ENCODE measurements at regions not wholly inside any gene's neighbourhood (a gene's known extent, or its start where the extent isn't known, plus 50 kb on each side); places are given as distances from the start of the nearest gene placed in this dataset.
"Not testable (repeated sequence)": the region's sequence is repeated elsewhere in the genome, so short reads cannot be mapped to it uniquely, and the experiment has no call there.

DNA sequence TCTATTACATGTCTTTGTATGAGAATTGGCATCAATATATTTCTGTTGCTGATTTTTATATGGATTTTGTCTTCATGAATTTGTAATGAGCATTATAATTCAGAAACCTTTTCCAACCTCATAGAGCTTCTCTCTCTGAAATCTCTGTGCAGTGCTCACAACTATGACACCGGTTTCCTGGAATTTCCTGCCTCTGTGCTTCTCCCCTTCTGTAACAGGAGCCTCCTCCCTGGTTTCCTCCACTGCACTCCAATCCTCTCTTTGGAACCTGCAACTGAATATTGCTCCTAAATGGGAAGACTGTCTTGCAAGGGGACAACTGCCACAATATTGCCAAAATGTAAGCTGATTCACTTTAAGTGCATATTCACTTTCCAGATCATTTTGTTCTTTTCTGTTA is 1147.9 kb downstream of the UQCRFS1 start:
- DNase-seq (ENCODE audit: low spot score): no peak

DNA sequence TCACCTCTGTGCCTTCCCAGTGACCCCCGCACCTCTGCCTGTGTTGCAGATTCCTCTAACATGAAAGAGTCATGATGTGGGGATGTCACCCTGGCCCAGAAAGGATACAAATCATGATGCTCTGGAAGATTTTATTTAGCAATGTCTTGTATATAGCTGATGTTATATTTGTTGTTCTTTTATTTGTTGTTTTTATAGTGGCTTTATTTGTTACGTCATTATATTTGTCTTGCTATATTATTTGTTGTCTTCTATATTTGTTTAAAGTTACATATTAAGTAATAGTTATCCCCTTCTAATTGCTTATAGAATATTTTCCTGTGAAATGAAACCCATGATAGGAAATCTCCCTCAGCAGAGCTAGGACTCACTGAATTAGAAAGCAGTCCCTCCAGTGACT is 1149.2 kb downstream of the UQCRFS1 start:
- DNase-seq (ENCODE audit: low spot score): no peak

DNA sequence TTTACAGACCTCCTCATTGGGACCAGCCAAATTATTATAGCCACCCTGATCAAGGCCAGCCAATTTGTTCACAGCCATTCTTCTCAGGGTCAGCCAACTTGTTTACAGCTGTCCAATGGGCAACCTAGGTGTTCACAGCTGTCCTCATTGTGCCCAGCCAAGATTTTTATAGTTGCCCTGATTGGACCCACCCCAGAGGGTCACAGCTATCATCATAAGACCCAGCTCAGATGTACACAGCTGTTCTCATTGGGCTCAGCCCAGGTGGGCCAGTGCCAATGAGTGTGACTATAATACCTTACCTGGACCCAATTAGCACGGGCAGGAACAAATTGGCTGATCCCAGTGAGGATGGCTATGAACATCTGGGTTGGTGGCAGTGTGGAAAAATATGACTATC is 1151.8 kb downstream of the UQCRFS1 start:
- DNase-seq (ENCODE audit: low spot score): no peak

DNA sequence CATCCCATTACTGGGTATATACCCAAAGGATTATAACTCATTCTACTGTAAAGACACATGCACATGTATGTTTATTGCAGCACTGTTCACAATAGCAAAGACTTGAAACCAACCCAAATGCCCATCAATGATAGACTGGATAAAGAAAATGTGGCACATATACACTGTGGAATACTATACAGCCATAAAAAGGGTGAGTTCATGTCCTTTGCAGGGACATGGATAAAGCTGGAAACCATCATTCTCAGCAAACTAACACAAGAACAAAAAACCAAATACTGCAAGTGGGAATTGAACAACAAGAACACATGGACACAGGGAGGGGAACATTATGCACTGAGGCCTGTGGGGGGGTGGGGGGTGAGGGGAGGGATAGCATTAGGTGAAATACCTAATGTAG is 1155.9 kb downstream of the UQCRFS1 start:
- not testable (repeated sequence) for DNase-seq (ENCODE audit: low spot score)

DNA sequence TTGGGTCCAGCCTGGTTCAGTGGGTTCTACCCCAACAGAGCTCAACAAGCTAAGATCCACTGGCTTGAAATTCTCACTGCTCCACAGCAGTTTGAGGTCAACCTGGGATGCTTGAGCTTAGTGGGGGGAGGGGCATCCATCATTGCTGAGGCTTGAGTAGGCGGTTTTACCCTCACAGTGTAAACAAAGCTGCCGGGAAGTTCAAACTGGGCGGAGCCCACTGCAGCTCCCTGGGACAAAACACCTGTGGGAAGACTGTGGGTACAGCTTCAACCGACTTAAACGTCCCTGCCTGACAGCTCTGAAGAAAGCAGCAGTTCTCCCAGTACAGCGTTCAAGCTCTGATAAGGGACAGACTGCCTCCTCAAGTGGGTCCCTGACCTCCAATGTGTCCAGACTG is 1161.9 kb downstream of the UQCRFS1 start:
- no peak for DNase-seq (ENCODE audit: low spot score)

DNA sequence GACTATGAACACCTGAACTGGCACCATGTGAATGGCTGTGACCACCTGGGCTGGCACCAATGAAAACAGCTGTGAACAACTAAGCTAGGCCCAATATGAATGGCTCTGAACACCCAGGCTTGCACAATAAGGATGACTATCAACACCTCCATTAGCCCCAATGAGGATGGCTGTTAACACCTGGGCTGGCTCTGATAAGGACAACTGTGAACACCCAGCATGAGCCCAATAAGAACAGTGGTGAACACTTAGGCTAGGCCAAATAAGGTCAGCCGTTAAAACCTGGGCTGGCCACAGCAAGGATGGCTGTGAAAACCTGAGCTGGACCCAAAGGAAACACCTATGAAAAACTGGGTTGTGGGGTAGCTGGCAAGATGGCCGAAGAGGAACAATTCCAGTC is 1163.1 kb downstream of the UQCRFS1 start:
- DNase-seq (ENCODE audit: low spot score): no peak

DNA sequence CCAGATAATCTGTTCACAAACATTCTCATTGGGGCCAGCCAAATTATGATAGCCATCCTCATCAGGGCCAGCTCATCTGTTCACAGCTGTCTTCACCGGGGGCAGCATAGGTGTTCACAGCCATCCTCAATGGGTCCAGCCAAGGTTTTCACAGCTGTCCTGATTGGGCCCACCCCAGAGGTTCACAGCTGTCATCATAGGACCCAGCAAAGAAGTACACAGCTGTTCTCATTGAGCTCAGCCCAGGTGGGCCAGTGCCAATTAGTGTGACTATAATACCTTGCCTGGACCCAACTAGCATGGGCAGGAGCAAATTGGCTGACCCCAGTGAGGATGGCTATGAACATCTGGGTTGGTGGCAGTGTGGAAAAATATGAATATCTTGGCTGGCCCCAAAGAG is 1166.0 kb downstream of the UQCRFS1 start:
- DNase-seq (ENCODE audit: low spot score): no peak

DNA sequence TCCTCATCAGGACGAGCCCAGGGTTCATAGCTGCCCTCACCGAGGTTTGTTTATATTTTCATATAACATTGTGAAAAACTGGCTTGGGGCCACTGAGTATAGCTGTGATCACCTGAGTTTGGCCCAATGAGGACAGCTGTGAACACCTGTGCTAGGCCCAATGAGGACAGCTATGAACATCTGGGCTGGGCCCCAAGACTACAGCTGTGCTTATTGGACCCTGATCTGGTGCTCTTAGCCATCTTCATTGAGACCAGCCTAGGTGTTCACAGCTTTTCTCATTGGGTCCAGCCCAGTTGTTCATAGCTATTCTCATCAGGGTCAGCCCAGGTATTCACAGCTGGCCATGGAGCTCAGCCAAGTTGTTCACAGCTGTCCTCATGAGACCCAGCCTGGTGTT is 1167.3 kb downstream of the UQCRFS1 start:
- DNase-seq (ENCODE audit: low spot score): no peak

DNA sequence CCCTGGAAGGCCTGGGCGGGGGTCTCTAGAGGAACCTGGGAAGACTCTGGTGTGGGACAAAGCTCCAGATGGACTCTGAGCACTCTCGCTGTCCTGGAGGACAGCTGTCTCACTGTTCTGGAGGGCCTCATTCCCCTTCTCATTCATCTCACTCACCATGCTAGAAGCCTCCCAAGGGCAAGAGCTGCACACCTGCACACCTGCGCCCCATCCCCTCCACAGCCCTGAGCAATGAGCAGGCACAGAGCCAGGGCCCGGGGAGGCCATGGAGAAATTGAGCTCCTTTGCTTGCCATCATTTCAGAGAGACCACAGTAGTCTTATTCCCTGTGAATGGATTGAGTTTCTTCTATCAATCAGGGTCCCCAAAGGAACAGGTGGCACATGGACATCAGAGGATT is 1168.5 kb downstream of the UQCRFS1 start:
- no peak for DNase-seq (ENCODE audit: low spot score)

DNA sequence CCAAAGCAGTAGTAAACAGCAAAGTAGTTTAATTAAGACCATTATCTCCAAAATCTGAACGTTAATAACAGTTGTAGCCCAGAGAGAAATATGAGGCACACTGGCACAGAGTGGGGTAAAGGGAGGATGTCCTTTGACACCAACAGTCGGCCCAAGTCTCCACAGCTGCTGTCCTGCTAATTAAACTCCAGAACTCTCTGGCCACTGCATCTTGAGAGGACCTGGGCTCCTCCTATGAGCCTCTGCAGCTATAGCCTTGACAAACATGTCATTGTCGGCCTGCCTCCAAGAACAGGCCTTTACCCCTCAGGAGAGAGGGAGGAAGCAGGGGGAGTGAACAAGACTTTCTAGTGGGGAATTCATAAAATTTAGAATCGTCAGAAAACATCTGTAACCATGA is 1170.4 kb downstream of the UQCRFS1 start:
- DNase-seq (ENCODE audit: low spot score): no peak

DNA sequence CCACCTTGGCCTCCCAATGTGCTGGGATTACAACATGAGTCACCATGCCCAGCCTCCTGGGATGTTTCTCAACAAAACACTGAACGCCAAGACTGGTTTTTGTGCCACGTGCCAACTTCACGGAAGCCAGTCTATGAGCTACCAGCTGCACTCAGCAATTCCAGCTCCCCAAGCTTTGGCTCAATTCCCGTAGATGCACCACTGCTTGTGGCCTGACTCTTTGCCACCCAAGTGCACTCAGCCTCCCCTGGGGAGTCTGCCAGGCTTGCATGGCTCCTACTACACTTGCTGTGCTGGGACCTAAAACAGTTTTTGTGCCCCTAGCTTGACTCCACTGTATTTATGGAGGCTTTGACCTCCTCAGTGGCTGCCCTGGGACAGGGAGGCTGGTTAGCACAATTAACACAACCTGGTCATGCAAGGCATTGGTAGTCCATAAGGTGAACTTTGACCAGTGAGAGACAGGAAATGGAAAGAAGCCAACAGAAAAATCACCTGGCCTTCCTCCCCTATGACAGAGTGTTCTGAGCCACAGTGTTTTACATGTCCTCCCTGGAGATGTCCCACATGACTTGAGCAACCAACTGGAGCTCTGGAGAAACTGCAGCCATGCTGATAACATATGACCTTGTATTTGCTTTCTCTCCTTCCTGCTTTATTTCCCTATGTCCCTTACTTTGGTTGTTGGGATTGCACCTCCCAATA is 1173.1 kb downstream of the UQCRFS1 start:
- DNase-seq (ENCODE audit: low spot score): no peak

DNA sequence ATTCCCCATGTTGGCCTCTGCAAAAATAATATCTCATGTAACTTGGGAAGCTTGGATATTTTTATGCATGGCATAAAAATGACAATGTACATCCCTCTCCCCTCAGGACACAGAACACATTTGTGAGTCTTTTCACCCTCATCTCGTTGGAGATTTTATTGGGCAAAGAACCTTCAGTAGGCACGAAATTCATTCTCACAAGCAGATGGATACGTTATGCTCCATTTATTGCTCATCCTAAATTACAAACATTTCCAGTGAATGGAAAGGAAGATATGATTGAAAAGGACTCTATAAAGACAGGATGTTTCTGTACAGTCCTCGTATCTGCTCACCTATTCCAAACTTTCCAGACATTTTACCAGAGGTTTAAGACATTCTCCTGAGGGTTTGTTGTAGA is 1175.8 kb downstream of the UQCRFS1 start:
- no peak for DNase-seq (ENCODE audit: low spot score)

DNA sequence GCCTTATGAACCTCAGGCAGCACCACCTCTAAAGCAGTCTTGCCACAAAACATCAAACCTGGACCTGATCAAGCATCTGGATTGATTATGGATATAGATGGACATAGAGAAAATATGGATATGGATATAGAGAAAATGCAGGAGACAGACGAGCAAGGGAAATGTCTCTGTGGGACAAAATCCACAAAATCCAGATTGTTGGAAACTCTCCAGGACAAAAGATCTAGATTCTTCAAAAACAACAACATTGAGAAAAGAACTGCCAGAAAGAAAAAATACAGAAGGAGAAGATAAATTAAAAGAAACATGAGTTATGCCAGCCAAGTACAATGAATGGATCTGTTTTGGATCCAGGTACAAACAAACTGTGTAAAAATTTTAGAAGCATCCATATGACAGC is 1176.5 kb downstream of the UQCRFS1 start:
- no peak for DNase-seq (ENCODE audit: low spot score)

DNA sequence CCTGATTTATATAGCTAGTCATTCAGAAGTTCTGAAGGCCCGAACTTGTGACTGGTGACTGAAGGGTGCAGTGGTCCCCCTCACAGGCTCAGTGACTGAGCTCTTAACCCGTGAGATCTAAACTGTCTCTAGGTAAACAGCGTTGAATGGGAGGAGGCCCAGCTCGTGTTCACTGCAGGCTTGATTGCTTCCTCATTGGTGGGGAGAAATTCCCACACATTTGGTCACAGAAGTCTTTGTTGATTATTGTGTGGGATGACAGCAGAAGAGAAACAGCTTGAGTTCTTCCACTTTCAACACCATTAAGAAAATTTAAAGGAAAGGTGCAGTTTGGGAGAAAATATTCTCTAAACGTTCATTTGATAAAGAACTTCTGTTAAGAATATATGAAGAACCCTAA is 1178.0 kb downstream of the UQCRFS1 start:
- no peak for DNase-seq (ENCODE audit: low spot score)

DNA sequence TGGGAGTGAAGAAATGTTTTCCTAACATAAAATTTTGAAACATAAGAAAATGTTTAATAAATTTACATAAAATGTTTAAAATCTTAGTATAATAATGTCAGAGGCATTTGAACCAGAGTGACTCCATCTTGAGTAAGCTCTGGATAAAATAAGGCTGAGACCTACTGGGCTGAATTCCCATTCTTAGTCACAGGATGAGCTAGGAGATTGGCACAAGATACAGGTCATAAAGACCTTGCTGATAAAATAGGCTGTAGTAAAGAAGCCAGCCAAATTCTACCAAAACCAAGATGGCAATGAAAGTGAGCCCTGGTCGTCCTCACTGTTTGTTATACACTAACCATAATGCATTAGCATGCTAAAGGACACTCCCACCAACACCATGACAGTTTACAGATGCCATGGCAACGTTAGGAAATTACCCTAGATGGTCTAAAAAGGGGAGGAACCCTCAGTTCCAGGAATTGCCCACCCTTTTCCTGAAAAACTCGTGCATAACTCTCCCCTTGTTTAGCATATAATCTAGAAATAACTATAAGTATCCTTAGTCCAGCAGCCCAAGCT is 1184.0 kb downstream of the UQCRFS1 start:
- no peak for DNase-seq (ENCODE audit: low spot score)

DNA sequence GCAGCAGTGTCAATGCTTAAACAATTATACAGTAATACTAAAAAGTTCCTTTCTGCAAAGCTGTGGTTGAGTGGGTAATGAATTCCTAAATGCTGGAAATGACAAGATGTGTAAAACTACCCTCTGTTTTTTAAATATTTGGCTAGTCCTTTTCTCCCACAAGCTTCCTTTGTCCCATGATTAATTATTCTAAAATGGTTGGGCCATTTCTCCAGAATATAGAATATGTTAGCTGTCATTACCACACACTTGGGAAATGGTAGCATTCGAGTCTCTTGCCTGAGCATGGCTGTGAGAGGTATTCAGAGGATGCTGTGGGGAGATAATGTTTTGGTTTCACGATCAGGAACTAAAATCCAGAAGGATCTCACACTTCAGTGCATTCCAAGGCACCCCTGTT is 1185.8 kb downstream of the UQCRFS1 start:
- no peak for DNase-seq (ENCODE audit: low spot score)

DNA sequence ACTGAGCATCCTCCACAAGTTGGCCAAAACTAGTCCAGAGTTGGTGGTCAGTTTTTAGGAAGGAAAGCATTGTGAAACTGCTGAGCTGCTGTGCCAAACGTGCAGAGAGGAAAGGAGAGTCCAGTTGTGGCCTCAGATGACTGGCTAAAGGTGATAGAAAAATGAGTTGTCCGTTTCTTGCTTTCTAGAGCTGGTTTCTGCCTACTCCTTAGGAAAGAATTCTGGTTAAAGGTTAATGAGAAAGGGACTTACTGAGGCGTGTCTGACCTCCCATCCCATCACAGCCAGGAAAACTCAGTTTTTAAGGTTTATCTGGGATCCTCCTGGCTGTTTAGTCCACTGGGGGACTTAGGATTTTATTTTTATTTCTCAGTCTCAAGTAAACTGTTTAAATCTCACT is 1186.3 kb downstream of the UQCRFS1 start:
- no peak for DNase-seq (ENCODE audit: low spot score)

DNA sequence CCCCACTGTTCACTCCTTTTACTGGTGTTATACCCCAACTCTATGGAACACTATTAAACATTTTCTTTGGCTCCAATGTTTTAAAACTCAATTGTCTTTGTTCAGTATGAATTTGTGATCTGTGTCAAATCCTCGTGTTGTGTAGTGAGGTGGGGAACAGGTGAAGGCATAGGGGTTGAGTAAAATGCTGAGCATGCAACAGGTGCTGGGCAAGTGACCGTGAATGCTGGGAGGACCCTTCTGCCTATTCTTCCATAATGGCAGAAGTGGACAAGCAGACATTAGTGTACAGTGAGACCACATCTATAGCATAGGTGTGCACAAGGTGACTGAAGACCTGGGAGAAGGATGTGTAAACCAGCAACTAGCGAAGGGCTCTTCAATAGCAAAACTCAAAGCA is 1188.0 kb downstream of the UQCRFS1 start:
- no peak for DNase-seq (ENCODE audit: low spot score)

DNA sequence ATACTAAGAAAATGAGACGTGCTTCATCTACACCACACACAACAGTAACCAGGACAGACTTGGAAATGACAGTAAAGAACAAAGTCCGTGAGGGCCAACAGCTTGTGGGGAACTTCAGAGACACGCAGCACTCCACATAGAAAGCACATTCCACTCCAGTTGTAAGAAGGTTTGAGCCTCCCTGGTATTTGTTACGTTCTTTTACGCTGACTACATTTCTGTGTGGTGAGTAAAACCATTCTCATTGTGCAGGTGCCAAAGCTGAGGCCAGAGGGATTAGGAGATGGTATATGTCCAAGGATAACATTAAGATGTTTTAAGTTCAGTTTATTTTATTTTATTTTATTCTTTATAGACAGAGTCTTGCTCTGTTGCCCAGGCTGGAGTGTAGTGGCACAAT is 1189.9 kb downstream of the UQCRFS1 start:
- DNase-seq (ENCODE audit: low spot score): no peak

DNA sequence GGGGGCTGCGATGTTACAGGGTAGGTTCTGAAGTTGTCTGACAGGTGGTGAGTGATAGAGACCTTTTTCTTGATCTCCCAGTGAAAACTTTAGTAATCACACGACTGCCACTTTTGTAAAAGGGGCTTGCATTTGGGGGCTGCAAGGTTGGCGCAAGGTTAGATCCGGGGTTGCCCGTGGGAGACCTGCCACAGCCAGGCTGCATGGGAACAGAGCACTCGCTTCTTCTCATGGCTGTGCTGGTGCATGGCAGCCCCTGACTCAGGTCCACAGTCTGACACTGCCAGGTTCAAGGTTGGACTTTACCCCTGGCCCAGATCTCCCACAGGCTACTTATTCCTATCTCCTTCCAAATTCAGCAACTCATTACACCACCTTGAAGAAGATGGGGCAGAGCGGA is 1190.4 kb downstream of the UQCRFS1 start:
- no peak for DNase-seq (ENCODE audit: low spot score)

DNA sequence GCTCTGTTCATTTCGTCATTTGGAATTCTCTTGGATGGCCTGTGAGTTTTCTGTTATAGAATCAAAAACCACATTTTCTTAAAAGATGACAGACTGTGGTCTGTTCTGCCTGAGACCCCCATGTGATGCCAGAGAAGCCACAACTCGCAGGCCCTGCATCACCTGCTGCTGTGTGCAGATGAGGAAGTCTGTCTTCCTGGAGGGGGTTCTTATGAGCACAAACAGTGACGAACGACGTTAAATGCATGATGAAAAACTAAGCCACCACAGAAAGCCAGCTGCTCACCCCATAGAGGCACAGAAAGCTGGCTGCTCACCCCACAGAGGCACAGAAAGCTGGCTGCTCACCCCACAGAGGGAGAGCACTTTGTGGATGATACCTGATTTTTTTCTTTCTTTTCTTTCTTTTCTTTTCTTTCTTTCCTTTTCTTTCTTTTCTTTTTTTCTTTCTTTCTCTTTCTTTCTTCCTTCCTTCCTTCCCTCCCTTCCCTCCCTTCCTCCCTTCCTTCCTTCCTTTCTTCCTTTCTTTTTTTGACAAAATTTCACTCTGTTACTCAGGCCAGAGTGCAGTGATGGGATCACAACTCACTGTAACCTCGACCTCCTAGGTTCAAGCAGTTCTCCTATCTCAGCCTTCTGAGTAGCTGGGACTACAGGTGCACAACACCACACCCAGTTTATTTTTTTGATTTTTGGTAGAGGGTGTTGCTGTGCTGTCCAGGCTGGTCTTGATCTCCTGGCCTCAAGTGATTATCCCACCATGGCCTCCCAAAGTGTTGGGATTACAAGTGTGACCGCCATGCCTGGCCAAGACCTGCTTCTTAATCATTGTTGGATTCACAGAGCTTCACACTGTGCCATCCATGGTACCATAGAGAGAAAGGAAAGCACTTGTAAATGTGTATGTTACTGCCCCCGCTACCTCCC is 1191.4 kb downstream of the UQCRFS1 start:
- DNase-seq (ENCODE audit: low spot score): no peak

DNA sequence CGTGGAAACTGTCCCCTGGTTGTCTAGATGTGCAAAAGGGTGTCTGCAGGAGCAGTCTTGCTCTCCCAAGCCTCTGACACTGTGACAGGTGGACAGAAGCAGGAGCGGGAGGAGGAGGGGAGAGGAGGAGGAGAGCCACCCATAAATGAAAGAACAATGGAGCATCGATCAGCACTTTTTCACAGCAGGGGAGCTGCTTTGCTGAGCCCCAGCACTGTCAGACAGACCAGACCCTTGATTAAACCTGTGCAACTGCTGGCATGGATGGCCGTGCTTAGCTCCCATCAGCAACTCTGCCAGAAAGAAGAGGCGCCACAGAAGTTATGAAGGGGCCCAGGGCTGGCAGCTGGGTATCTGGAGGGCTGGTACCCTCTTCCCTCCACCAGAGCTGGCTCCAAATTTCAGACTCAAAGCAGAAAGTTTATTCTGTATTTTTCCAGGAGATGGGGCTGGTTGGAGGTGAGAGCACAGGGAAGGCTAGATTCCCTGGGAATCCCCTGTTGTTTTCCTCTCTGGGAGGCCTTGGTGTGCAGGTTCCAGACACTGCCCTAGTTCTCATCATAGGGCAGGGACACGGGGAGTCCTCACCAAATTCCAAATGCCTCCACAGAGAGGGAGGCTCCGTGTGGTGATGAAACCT is 1192.2 kb downstream of the UQCRFS1 start:
- no peak for DNase-seq (ENCODE audit: low spot score)

DNA sequence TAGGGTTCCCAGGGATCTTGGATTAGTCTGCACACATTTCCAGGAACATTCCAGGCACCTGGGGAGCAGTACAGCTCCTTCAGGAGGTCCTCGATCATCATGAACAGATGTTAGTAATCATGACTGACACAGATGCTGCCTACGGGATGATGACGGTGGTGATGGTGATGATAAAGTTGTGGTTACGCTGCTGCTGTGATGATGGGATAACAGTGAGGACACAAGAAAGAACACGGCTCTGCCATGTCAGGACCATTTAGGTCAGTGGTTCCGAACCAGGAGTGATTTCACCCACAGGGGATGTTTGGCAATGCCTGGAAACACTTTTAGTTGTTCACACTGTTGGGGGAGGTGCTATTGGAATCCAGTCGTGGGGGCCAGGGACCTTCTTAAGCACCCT is 1193.0 kb downstream of the UQCRFS1 start:
- no peak for DNase-seq (ENCODE audit: low spot score)

Measured in globus pallidus (tissue), 1 donor.